Colonic mucosa (tissue), 4 donors: ENCODE measurements at regions not wholly inside any gene's neighbourhood (a gene's known extent, or its start where the extent isn't known, plus 50 kb on each side); places are given as distances from the start of the nearest gene placed in this dataset.

Source experiments
- DNase-seq: peaks from one replicate; pipeline ENCODE4 v3.0.0-alpha.2; 2020
- H3K27ac ChIP-seq: fragments of 200-600 bp; one replicate; pipeline ENCODE4 v1.8.0; 2021
- H3K27me3 ChIP-seq: fragments of 200-600 bp; one replicate; pipeline ENCODE4 v1.8.0; 2021
- H3K36me3 ChIP-seq: fragments of 200-600 bp; one replicate; pipeline ENCODE4 v1.8.0; 2021
- H3K4me1 ChIP-seq: fragments of 200-600 bp; one replicate; pipeline ENCODE4 v1.8.0; 2021; ENCODE audit warnings: mild to moderate bottlenecking
- H3K4me3 ChIP-seq: fragments of 200-600 bp; one replicate; pipeline ENCODE4 v1.8.0; 2021
- H3K9ac ChIP-seq, 2 donors: one replicate each; pipeline ENCODE4 v1.7.0; 2013; ENCODE audit warnings: control low read depth in 2 of 2, low read depth in 2 of 2, low read length in 2 of 2
- H3K9me3 ChIP-seq: fragments of 200-600 bp; one replicate; pipeline ENCODE4 v1.8.0; 2021
- intact Hi-C: fragments of 100-400 bp; cut with DNase I; formaldehyde crosslinking; loops from one replicate; pipeline ENCODE4 v1.14.1; 2022
- TF ChIP-seq, protein P1 (sequence below): fragments of 200-600 bp; IDR thresholded peaks from one replicate; pipeline ENCODE4 v1.8.0; 2022; ENCODE audit warnings: antibody characterized with exemption, mild to moderate bottlenecking
- donor health status: healthy.
- donor health status: DM: no; HTN: no; CAD: no.
- donor health status: DM: no; HTN: no; CAD: no.

DNA sequence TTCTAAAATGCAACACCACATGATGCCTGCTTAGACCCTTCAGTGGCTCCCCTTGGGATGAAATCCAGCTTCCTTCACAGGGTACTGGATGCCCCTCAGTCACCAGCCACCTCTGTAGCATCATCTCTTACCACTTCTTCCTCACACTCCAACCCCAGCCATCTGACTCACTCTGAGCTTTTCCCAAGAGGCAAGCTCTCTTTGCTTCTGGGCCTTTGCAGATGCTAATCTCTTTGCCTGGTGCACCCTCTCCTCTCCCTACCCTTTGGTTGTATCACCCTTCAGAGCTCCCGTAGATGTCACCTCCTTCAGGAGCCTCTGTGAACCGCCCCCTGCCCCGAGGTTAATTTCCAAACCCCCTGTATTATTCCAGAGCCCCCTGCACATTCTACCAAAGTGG is 164.8 kb upstream of the ZC3H12A start:
- intact Hi-C loops: no loop called here
- no peaks in the 10 kb centered on the region for H3K36me3 ChIP-seq
- no peak for DNase-seq
- H3K27me3 ChIP-seq: no peaks in the 10 kb centered on the region
- no peak overlapping the region for H3K4me3 ChIP-seq
- no peak overlapping the region for H3K27ac ChIP-seq
- no peaks in the 10 kb centered on the region for H3K9me3 ChIP-seq
- no peaks in the 10 kb centered on the region for H3K4me1 ChIP-seq
- TF ChIP-seq, protein P1, sequence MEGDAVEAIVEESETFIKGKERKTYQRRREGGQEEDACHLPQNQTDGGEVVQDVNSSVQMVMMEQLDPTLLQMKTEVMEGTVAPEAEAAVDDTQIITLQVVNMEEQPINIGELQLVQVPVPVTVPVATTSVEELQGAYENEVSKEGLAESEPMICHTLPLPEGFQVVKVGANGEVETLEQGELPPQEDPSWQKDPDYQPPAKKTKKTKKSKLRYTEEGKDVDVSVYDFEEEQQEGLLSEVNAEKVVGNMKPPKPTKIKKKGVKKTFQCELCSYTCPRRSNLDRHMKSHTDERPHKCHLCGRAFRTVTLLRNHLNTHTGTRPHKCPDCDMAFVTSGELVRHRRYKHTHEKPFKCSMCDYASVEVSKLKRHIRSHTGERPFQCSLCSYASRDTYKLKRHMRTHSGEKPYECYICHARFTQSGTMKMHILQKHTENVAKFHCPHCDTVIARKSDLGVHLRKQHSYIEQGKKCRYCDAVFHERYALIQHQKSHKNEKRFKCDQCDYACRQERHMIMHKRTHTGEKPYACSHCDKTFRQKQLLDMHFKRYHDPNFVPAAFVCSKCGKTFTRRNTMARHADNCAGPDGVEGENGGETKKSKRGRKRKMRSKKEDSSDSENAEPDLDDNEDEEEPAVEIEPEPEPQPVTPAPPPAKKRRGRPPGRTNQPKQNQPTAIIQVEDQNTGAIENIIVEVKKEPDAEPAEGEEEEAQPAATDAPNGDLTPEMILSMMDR: no peak
- H3K9ac ChIP-seq: no peak overlapping the region

DNA sequence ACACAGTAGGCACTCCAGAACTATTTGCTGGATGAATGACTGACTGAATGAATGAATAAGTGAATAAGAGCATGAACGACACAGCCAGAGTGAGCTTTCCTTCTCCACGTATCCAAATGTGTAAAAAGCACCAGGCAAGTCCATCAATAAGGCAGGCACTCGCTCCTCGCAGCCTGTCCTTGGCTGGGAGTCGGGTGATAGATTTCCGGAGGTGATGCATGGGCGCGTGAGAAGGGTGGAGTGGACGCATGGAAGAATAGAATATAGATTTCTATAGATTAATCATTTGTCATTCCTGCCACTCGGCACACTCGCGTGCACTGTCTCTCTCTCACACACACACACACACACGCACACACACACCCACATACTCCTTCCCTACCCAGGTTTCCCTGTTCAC is 164.3 kb upstream of the ZC3H12A start:
- H3K9me3 ChIP-seq: no peaks in the 10 kb centered on the region
- intact Hi-C loops: no loop called here
- H3K4me3 ChIP-seq: no peak overlapping the region
- no peaks in the 10 kb centered on the region for H3K4me1 ChIP-seq
- TF ChIP-seq, protein P1: no peak
- H3K9ac ChIP-seq: no peak overlapping the region
- H3K27me3 ChIP-seq: no peaks in the 10 kb centered on the region
- H3K36me3 ChIP-seq: no peaks in the 10 kb centered on the region
- DNase-seq: no peak
- no peak overlapping the region for H3K27ac ChIP-seq

DNA sequence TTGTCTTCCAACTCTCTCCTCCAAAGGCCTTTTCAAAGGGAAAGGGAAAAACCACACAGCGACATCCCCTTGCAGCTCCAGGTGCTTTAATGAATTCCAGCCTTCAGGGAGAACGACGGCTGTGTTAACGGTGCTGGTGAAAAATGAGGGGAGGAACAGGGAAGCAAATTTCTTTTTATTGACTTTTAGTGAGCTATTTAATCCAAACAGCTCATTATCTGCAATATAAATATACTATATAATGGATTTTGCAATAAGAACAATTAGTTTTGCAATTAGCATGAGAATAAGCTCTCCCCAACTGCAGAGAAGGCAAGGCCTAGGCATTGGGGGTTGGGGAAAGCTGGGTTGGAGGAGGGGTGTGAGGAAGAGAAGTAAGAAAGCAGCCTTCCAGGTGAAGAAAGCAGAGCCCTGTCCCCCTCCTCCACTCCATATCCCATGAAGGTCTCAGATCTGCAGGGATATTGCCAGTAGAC is 159.0 kb upstream of the ZC3H12A start:
- TF ChIP-seq, protein P1: no peak
- Histone ChIP-seq H3K9ac (no peak overlapping the region), H3K27ac (no peak overlapping the region), H3K9me3 (no peaks in the 10 kb centered on the region), H3K4me1 (no peaks in the 10 kb centered on the region), H3K27me3 (peaks cover 24% of the 10 kb centered on the region), H3K4me3 (no peak overlapping the region), H3K36me3 (no peaks in the 10 kb centered on the region)
- intact Hi-C loops: no loop called here
- no peak for DNase-seq

DNA sequence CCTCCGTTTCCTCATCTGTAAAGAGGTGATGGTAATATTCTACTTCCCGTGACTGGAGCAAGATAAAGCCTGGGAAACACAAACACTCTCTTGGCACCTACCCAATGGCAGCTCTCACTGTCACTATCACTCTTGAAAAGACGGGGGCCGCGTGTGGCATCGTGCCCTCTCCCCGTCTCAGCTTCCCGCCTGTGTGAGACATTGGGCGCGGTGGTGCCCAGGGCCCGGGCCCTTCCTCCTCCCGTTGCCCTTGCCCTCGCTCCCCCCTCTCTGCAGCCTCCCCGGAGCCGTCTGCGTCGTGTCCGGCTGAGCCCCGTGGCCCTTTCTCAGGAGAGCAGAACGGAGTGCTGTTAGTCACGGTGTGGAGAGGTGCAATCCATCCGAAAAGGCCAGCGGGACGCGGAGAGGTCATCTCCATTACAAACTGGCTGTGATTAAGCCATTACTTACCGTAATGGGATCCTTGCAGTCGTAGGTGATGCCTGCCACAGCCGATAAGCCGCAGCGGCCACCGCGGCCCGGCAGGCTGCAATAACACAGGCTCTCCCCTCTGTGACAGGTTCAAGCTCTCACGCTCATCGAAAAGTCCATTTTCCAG is 156.4 kb upstream of the ZC3H12A start:
- Histone ChIP-seq H3K27me3 (peaks cover 24% of the 10 kb centered on the region), H3K36me3 (no peaks in the 10 kb centered on the region), H3K27ac (no peak overlapping the region), H3K4me3 (no peak overlapping the region), H3K9ac (no peak overlapping the region), H3K4me1 (no peaks in the 10 kb centered on the region), H3K9me3 (no peaks in the 10 kb centered on the region)
- intact Hi-C loops: no loop called here
- TF ChIP-seq, protein P1: no peak
- DNase-seq: no peak

DNA sequence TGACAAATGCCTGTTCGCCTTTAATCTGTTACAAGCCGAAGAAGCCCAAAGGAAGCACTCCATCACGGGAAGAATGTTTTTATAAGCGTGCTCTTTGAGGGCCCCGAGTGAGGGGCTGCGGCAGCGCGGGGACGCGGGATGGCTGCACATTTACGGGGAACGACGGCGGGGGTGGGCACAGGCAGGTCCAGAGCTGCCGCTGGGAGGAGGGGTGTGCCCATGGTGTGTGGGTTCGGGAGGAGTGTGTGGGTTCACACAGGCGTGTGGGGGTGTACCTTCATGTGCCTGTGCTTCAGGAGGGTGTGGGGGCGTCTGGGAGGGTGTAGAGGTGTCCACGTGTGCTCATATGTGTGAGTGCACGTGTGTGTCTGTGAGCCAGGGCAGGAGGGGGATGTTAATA is 155.9 kb upstream of the ZC3H12A start:
- TF ChIP-seq, protein P1: no peak
- intact Hi-C loops: no loop called here

More for the DNA sequence above, 155.9 kb upstream of the ZC3H12A start:
- H3K4me1 ChIP-seq: no peaks in the 10 kb centered on the region
- peaks cover 24% of the 10 kb centered on the region for H3K27me3 ChIP-seq
- H3K9me3 ChIP-seq: no peaks in the 10 kb centered on the region
- H3K4me3 ChIP-seq: no peak overlapping the region
- no peaks in the 10 kb centered on the region for H3K36me3 ChIP-seq
- DNase-seq: no peak
- no peak overlapping the region for H3K9ac ChIP-seq
- no peak overlapping the region for H3K27ac ChIP-seq
